SK-N-MC (cell line): ENCODE measurements at regions not wholly inside any gene's neighbourhood (a gene's known extent, or its start where the extent isn't known, plus 50 kb on each side); places are given as distances from the start of the nearest gene placed in this dataset.
A peak's percentile ranks its signal among the peaks of the same experiment; 100 is the strongest.

Experiments used
- DNase-seq: peaks from one replicate; pipeline ENCODE4 v3.0.0-alpha.2; 2011; ENCODE audit warnings: low read depth, low spot score
- H3K27ac ChIP-seq: fragments of 200-600 bp; sonication (generic); 2 replicates; pipeline ENCODE4 v1.5.1; 2016; ENCODE audit warnings: mixed run types
- H3K36me3 ChIP-seq: fragments of 200-600 bp; sonication (generic); 2 replicates; pipeline ENCODE4 v1.6.1; 2017; ENCODE audit warnings: antibody characterized with exemption, low read length, mixed read lengths; ENCODE audit not compliant: insufficient read depth
- H3K4me3 ChIP-seq: fragments of 200-600 bp; sonication (generic); 2 replicates; pipeline ENCODE4 v1.5.1; 2016
- H3K9ac ChIP-seq: fragments of 200-600 bp; sonication (generic); 2 replicates; pipeline ENCODE4 v1.8.0; 2017; ENCODE audit warnings: mixed run types, mixed read lengths; ENCODE audit not compliant: insufficient read length
- H3K9me3 ChIP-seq: fragments of 200-600 bp; sonication (generic); 2 replicates; pipeline ENCODE4 v1.6.1; 2017; ENCODE audit warnings: low read depth, mild to moderate bottlenecking, antibody characterized with exemption, low read length, moderate library complexity, mixed read lengths
- EZH2 ChIP-seq: fragments of 200-600 bp; sonication (generic); IDR thresholded peaks from one replicate; pipeline ENCODE4 v1.6.1; 2017; ENCODE audit warnings: antibody characterized with exemption
- FOXP2 ChIP-seq: optimal IDR thresholded peaks from 2 replicates; pipeline ENCODE3; 2011; ENCODE audit warnings: mild to moderate bottlenecking, moderate library complexity; ENCODE audit not compliant: insufficient read depth; ENCODE audit errors: extremely low read length, control extremely low read depth
- POLR2AphosphoS5 ChIP-seq: IDR thresholded peaks from 2 replicates; pipeline ENCODE4 v1.6.1; 2012; ENCODE audit warnings: mild to moderate bottlenecking, low read depth, low read length, borderline replicate concordance

- H3K4me3 ChIP-seq = no peak overlapping the region
- DNase-seq = no peak
- TF ChIP-seq EZH2 (no peak), POLR2AphosphoS5 (no peak), FOXP2 (no peak)
- no peak overlapping the region for H3K27ac ChIP-seq
- no peaks in the 10 kb centered on the region for H3K9me3 ChIP-seq
- no peak overlapping the region for H3K9ac ChIP-seq
- no peaks in the 10 kb centered on the region for H3K36me3 ChIP-seq
Observed at GRCh38 chr9:28808042-28808441, 1234.8 kb upstream of the C9orf72 start.

- no peaks in the 10 kb centered on the region for H3K9me3 ChIP-seq
- DNase-seq = no peak
Observed at GRCh38 chr9:28810388-28811075, 1237.3 kb upstream of the C9orf72 start.

DNA sequence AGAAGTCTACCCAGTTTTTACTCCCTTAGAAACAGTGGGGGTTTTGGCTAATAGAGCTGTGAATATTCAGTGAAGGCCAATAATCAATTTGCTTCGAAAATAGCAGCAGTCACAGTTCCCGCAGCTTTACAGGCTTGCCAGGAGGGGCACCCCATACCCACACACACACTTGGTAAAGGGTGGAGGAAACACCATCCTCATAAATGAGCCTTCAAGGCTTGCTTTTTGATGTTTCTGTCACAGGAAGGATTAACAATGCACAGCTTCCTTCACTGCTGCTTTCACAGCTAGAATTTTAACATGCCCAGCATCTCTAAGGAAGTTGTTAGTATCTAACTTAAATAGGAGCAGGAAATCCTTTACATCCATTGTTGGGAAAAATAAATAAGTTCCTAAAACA lies 1247.5 kb upstream of the C9orf72 start:
- no peaks in the 10 kb centered on the region for H3K9me3 ChIP-seq
- no peak overlapping the region for H3K27ac ChIP-seq
- H3K9ac ChIP-seq = no peak overlapping the region
- TF ChIP-seq FOXP2 (no peak), EZH2 (no peak), POLR2AphosphoS5 (no peak)
- no peaks in the 10 kb centered on the region for H3K36me3 ChIP-seq
- H3K4me3 ChIP-seq = no peak overlapping the region
- peak; percentile 45 for DNase-seq

More at GRCh38 chr9:28810388-28811075, 1237.3 kb upstream of the C9orf72 start:
- Histone ChIP-seq H3K36me3 (no peaks in the 10 kb centered on the region), H3K4me3 (no peak overlapping the region), H3K9ac (no peak overlapping the region), H3K27ac (no peak overlapping the region)
- TF ChIP-seq POLR2AphosphoS5 (no peak), EZH2 (no peak), FOXP2 (no peak)

- no peak for DNase-seq
- Histone ChIP-seq H3K9ac (no peak overlapping the region), H3K36me3 (no peaks in the 10 kb centered on the region), H3K4me3 (no peak overlapping the region), H3K27ac (no peak overlapping the region), H3K9me3 (no peaks in the 10 kb centered on the region)
- no peak for TF ChIP-seq POLR2AphosphoS5
- TF ChIP-seq EZH2 = no peak
- no peak for TF ChIP-seq FOXP2
Observed at GRCh38 chr9:28821240-28821639, 1248.0 kb upstream of the C9orf72 start.

- DNase-seq = no peak
- Histone ChIP-seq H3K27ac (no peak overlapping the region), H3K9me3 (no peaks in the 10 kb centered on the region), H3K4me3 (no peak overlapping the region), H3K9ac (no peak overlapping the region), H3K36me3 (no peaks in the 10 kb centered on the region)
- TF ChIP-seq POLR2AphosphoS5 = no peak
Observed at GRCh38 chr9:28824432-28824963, 1251.2 kb upstream of the C9orf72 start.

DNA sequence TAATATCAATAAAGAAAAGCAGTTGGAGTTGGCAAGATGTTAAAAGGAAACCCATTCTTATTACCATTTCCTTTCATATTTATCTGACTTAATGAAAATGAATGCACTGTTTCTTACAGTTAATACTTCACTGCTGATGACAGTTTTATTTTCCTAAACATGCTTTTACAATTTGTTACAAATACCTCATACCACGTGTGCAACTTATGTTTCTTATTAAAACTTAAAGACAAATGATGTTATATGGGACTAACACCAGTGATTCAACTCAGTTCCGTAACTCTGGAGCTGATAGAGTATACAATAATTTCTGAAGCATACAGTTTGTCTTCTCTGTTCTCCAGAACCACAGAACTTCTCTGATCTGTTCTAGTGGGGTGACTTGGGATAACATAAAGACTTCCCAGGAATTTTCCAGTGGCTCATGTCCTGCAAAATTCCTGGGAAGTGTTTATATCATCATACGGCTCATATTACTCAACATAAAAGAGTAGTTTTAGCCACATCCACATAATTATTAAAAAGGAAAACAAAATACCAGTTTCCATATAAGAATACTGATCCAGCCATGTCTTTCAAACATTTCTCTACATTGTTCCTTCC lies 1259.0 kb upstream of the C9orf72 start:
- no peaks in the 10 kb centered on the region for H3K9me3 ChIP-seq
- peak overlapping the region; percentile 62 for H3K4me3 ChIP-seq
- H3K36me3 ChIP-seq = no peaks in the 10 kb centered on the region
- TF ChIP-seq EZH2 (no peak), POLR2AphosphoS5 (peak; percentile 48; the same call in 1 of the 2 replicates), FOXP2 (no peak)
- H3K9ac ChIP-seq = no peak overlapping the region
- DNase-seq = peak; percentile 45
- H3K27ac ChIP-seq = no peak overlapping the region

DNA sequence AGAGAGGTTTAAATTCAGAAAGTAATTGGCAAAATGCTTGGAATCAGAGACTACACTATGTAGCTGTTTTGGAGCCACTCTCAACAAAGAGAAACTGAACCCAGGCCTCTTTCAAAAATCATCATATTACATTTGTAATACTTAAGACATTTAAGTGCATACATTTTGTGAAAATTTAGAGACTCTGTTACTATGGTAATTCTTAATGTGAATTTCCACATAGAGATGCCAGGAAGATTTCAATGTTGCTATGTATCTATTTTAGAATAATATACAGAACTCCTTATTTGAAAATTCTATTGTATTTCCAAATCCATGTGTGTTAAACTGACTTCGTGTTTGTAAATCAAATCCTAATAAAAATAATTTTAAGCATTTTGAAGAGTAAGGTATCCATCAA lies 1260.9 kb upstream of the C9orf72 start:
- Histone ChIP-seq H3K9ac (no peak overlapping the region), H3K4me3 (no peak overlapping the region), H3K9me3 (no peaks in the 10 kb centered on the region), H3K27ac (no peak overlapping the region), H3K36me3 (no peaks in the 10 kb centered on the region; the same call in 1 of the 2 replicates)
- TF ChIP-seq EZH2 (no peak), FOXP2 (no peak), POLR2AphosphoS5 (no peak)
- no peak for DNase-seq

GRCh38 chr9:28839778-28840430 lies 1266.6 kb upstream of the C9orf72 start:
- TF ChIP-seq POLR2AphosphoS5 = no peak
- H3K4me3 ChIP-seq = no peak overlapping the region

DNA sequence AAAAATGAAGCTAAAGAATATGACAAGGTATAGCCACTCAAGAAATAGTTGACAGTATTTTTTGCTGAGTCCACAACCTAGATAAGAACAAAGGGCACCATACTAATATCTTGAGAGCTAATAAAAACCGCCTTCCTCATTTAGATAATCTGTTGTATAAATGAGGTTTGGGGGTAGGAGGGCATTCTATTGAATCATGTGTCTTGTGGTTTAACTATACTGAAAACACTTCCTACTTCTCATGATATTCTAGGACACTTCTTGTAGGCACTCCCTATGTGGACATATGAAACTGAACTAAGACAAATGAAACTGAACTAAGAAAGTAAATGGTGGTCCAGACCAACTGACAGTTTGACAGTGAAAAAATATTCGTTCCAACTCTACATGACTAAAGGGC lies 1268.5 kb upstream of the C9orf72 start:
- no peak for TF ChIP-seq EZH2
- no peak for TF ChIP-seq POLR2AphosphoS5
- TF ChIP-seq FOXP2 = no peak

More at GRCh38 chr9:28839778-28840430, 1266.6 kb upstream of the C9orf72 start:
- H3K9ac ChIP-seq = no peak overlapping the region
- H3K36me3 ChIP-seq = no peaks in the 10 kb centered on the region; the same call in 1 of the 2 replicates
- DNase-seq = no peak
- H3K9me3 ChIP-seq = no peaks in the 10 kb centered on the region
- H3K27ac ChIP-seq = no peak overlapping the region

More for the DNA sequence above, 1268.5 kb upstream of the C9orf72 start:
- Histone ChIP-seq H3K4me3 (no peak overlapping the region), H3K9ac (no peak overlapping the region), H3K9me3 (no peaks in the 10 kb centered on the region), H3K36me3 (no peaks in the 10 kb centered on the region; the same call in 1 of the 2 replicates), H3K27ac (no peak overlapping the region)
- DNase-seq = no peak
